Smooth muscle cell (in vitro differentiated cells): ENCODE measurements at regions not wholly inside any gene's neighbourhood (a gene's known extent, or its start where the extent isn't known, plus 50 kb on each side); places are given as distances from the start of the nearest gene placed in this dataset.

Experiments
- DNase-seq: peaks from one replicate; lab custom pipeline; 2025; ENCODE audit not compliant: unreplicated experiment; lab: John Stamatoyannopoulos, UW
- H2AFZ ChIP-seq: fragments of 200-600 bp; sonication (generic); 2 replicates; pipeline ENCODE4 v1.6.0; 2016; ENCODE audit warnings: antibody characterized with exemption, low read depth, mild to moderate bottlenecking
- H3F3A ChIP-seq: fragments of 200-600 bp; sonication (generic); 2 replicates; pipeline ENCODE4 v1.6.0; 2017; ENCODE audit warnings: antibody characterized with exemption, low read depth
- H3K27ac ChIP-seq: fragments of 200-600 bp; sonication (generic); 2 replicates; pipeline ENCODE4 v1.5.1; 2016; ENCODE audit warnings: low read depth, mild to moderate bottlenecking
- H3K27me3 ChIP-seq: fragments of 200-600 bp; sonication (generic); 2 replicates; pipeline ENCODE4 v1.6.1; 2016; ENCODE audit warnings: low read depth, mild to moderate bottlenecking
- H3K36me3 ChIP-seq: fragments of 200-600 bp; sonication (generic); 2 replicates; pipeline ENCODE4 v1.5.1; 2016; ENCODE audit warnings: low read depth
- H3K4me1 ChIP-seq: fragments of 200-600 bp; sonication (generic); 2 replicates; pipeline ENCODE4 v1.5.1; 2016; ENCODE audit warnings: low read depth
- H3K4me2 ChIP-seq: fragments of 200-600 bp; sonication (generic); 2 replicates; pipeline ENCODE4 v1.6.0; 2016; ENCODE audit warnings: mild to moderate bottlenecking
- H3K4me3 ChIP-seq: fragments of 200-600 bp; sonication (generic); 2 replicates; pipeline ENCODE4 v1.5.1; 2016; ENCODE audit warnings: mild to moderate bottlenecking
- H3K79me2 ChIP-seq: fragments of 200-600 bp; sonication (generic); 2 replicates; pipeline ENCODE4 v1.6.0; 2016; ENCODE audit warnings: low read depth, mild to moderate bottlenecking
- H3K9ac ChIP-seq: fragments of 200-600 bp; sonication (generic); 2 replicates; pipeline ENCODE4 v1.6.0; 2016; ENCODE audit warnings: low read depth
- H3K9me3 ChIP-seq: fragments of 200-600 bp; sonication (generic); replicated peaks from 2 replicates; pipeline ENCODE4 v1.5.1; 2016; ENCODE audit warnings: low read depth
- H4K20me1 ChIP-seq: fragments of 200-600 bp; sonication (generic); 2 replicates; pipeline ENCODE4 v1.6.0; 2016; ENCODE audit warnings: low read depth
- CTCF ChIP-seq: fragments of 200-600 bp; sonication (generic); IDR thresholded peaks from 2 replicates; pipeline ENCODE4 v1.5.1; 2017; ENCODE audit warnings: borderline replicate concordance, mild to moderate bottlenecking, antibody characterized with exemption; ENCODE audit not compliant: insufficient read depth, poor library complexity, severe bottlenecking
- WGBS: methylation state at CpG from one replicate; pipeline ENCODE4 v1.1.7; 2016; ENCODE audit warnings: low lambda C conversion rate; 5-methylcytosine and 5-hydroxymethylcytosine counted together

- Histone ChIP-seq H3K4me1 (no peaks in the 10 kb centered on the region), H3K27ac (no peak overlapping the region), H3K36me3 (no peaks in the 10 kb centered on the region), H3K9ac (no peak overlapping the region), H3K4me3 (no peak overlapping the region), H3F3A (no peaks in the 10 kb centered on the region), H3K27me3 (no peaks in the 10 kb centered on the region), H2AFZ (no peak overlapping the region), H4K20me1 (no peaks in the 10 kb centered on the region), H3K79me2 (no peaks in the 10 kb centered on the region), H3K4me2 (no peak overlapping the region), H3K9me3 (no peaks in the 10 kb centered on the region)
- TF ChIP-seq CTCF = no peak
- WGBS = 94% methylated on average over 9 of the region's 9 CpGs
- DNase-seq = no peak
Observed at GRCh38 chr4:8788174-8788573, 83.5 kb downstream of the HMX1 start.

- no peak overlapping the region for H3K9ac ChIP-seq
- 88% methylated on average over 16 of the region's 16 CpGs for WGBS
- no peak overlapping the region for H3K27ac ChIP-seq
- H3K4me2 ChIP-seq = no peak overlapping the region
- no peak for TF ChIP-seq CTCF
- no peak for DNase-seq
- no peaks in the 10 kb centered on the region for H3K79me2 ChIP-seq
- H3K27me3 ChIP-seq = no peaks in the 10 kb centered on the region
- H3K4me1 ChIP-seq = no peaks in the 10 kb centered on the region
- H3K9me3 ChIP-seq = no peaks in the 10 kb centered on the region
- no peak overlapping the region for H3K4me3 ChIP-seq
- no peak overlapping the region for H2AFZ ChIP-seq
- H3F3A ChIP-seq = no peaks in the 10 kb centered on the region
- no peaks in the 10 kb centered on the region for H3K36me3 ChIP-seq
- no peaks in the 10 kb centered on the region for H4K20me1 ChIP-seq
Observed at GRCh38 chr4:8786166-8786565, 85.5 kb downstream of the HMX1 start.

- H3K27ac ChIP-seq = no peak overlapping the region
Observed at GRCh38 chr4:8785656-8786142, 85.9 kb downstream of the HMX1 start.

More at GRCh38 chr4:8785656-8786142, 85.9 kb downstream of the HMX1 start:
- no peaks in the 10 kb centered on the region for H3K4me1 ChIP-seq
- H3K36me3 ChIP-seq = no peaks in the 10 kb centered on the region
- TF ChIP-seq CTCF = no peak
- H3K27me3 ChIP-seq = no peaks in the 10 kb centered on the region
- no peak overlapping the region for H3K9ac ChIP-seq
- H2AFZ ChIP-seq = no peak overlapping the region
- no peak overlapping the region for H3K4me3 ChIP-seq
- no peaks in the 10 kb centered on the region for H3F3A ChIP-seq
- 88% methylated on average over 15 of the region's 15 CpGs for WGBS
- H3K4me2 ChIP-seq = no peak overlapping the region
- H4K20me1 ChIP-seq = no peaks in the 10 kb centered on the region
- no peak for DNase-seq
- H3K9me3 ChIP-seq = no peaks in the 10 kb centered on the region
- no peaks in the 10 kb centered on the region for H3K79me2 ChIP-seq
